Endometrium (tissue), 2 donors: ENCODE measurements at regions not wholly inside any gene's neighbourhood (a gene's known extent, or its start where the extent isn't known, plus 50 kb on each side); places are given as distances from the start of the nearest gene placed in this dataset.
"Not testable (repeated sequence)": the region's sequence is repeated elsewhere in the genome, so short reads cannot be mapped to it uniquely, and the experiment has no call there.

Experiments used
- FAIRE-seq: peaks from 2 replicates; lab custom pipeline; 2012; peaks lifted over from hg19 to GRCh38; lab: Jason Lieb, UNC
- donor health status: control.
- donor health status: control.

DNA sequence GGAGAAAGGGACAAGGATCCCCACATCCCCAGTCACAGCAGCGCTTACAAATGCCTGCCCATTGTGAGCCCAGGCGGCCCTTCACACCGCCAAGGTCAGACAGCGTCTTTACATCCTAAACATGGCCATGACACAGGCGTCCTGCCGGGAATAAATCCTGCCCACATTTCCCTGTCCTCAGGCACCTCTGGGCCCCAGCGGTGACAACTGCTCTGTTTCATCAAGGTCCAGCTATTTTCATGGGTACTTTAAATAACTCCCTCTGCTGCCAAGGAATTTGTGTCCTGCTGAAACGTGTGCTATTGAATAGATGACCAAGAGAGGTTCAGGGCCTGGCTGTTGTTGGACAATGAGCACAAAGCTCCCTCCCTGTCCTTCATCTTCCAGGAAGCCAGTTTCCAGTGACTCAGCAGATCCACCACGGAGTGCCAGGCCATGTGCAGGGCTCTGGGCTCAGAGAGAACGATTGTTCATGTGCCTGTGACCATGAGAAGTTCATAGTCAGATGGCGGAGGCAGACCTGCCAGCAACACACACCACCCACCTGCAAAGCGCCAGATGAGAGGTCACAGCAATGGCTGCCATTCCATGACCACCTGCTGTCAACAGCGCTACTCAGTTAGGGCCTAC, 195.8 kb downstream of the MATN1 start:
- FAIRE-seq: no peak

DNA sequence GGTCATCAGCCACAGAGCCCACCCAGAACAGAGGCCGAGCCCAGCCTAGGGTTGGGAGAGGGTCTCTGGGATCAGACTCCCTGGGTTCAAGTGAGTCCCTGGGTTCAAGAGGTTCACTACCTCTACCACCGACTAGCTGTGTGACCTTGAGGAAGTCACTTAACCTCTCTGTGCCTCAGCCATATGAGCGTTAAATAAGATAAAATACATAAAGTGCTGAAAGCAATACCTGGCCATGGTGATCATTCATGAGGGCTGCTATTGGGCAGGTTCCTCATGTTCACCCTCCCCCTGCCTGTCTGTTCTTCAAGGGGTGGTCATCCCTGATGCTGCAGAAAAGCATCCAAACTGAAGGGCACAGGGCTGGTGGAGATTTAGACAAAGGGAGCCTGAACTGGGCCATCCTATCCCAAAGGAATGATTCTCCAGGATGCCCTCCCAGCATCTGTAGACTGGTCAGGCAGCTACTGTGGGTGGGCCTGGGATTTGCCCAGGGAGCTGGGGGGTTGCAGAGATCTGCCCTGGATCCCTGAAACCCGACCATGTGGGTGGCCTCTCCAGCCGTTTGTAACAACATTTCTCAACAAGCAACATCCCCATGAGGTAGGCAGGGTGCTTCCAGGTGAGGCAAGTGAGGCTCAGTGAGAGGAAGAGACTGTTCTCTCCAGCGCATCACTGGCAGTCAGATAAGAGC, 196.6 kb downstream of the MATN1 start:
- FAIRE-seq: no peak

DNA sequence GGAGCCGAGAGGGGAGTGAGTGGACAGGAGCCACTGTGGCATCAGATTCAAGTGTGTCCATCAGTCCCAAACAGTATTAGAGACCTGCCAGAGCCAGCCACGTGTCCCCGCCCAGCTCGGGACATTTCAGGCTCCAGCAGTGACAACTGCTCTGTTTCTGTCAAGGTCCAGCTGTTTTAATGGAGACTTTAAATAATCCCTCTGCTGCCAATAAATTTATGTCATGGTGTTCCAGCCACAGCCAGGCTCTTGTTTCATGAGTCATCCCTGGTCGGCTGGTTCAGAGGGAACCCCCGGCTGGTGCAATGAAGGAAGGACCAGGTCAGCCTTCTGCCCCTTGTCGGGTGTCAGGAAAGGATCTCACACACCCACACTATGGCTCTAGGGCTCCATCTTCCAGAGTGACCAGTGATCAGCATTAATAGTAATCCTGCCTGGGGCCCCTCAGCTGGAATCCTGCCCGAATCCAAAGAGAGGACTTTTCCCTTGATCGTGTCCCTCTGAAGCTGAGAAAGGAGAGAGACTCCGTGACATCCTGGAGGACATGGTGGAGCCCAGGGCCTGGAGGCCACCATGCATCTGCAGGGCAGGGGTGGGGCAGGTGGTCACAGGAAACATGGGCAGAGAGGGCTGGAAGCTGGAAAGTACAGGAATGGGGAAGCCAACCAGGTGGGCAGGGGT, 197.3 kb downstream of the MATN1 start:
- FAIRE-seq: no peak

DNA sequence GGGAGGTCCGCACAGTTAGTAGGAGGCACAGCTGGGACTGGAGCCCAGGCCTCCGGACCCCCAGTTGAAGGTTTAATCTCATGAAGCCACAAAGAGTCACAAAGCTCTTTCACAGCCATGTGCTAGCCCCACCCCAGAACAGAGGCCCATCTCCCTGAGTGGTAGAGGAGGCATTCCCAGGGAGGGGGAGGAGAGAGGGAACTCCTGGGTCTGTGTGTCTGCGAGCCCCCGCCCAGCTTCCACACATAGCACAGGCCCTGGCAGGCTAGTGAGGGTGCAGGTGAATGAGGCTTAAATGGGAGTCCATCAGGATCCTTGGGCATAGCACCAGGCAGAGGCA, 197.8 kb downstream of the MATN1 start:
- FAIRE-seq: no peak

DNA sequence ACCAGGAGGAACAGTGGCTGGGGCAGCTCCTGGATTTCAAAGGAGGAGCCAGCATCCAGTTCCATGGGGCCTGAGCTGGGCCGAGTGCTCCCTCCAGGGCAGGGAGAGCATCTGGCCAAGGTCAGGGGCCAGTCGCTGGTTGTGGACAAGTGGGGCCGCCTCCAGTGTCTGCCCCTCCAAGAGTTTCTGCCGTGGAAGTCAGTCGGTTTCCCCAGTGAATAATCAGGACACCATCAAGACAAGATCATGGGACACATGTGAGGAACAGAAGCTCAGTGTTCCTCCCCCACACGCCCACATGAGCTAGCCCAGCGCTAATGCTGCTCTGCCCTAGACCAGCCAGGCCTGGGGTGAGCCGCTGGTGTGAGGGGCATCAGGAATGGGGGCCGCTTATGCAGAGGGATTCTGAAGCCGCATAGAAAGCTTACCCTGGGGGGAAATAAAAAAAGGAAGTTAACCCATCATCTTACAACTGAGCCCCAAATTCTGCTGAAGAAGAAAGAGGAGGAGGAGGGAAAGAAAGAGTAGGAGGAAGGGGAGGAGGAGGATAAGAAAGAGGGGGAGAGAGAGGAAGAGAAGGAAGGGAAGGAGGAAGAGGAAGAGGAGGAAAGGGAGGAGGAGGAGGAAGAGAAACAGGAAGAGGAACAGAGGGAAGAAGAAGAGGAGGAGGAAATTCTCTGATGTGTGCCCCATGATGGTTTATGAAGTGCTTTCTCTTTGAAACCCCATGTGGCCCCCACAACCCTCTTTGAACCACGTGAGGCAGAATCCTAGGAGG, 198.4 kb downstream of the MATN1 start:
- no peak for FAIRE-seq

DNA sequence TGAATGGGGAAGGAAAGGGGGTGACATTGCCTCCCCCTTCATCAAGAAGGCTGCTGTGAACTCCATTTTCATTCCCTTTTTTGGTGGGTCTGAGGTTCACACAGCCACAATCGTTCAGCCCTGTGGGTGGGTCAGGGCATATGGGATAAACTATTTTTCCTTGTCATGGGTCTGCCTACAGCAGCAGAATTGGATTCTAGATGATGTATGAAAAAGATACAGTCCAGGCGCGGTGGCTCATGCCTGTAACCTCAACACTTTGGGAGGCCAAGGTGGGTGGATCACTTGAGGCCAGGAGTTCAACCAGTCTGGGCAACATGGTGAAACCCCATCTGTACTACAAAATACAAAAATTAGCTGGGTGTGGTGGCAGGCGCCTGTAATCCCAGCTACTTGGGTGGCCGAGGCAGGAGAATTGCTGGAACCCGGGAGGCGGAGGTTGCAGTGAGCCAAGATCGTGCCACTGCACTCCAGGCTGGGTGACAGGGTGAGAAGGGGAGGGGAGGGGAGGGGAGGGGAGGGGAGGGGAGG, 199.3 kb downstream of the MATN1 start:
- not testable (repeated sequence) for FAIRE-seq

DNA sequence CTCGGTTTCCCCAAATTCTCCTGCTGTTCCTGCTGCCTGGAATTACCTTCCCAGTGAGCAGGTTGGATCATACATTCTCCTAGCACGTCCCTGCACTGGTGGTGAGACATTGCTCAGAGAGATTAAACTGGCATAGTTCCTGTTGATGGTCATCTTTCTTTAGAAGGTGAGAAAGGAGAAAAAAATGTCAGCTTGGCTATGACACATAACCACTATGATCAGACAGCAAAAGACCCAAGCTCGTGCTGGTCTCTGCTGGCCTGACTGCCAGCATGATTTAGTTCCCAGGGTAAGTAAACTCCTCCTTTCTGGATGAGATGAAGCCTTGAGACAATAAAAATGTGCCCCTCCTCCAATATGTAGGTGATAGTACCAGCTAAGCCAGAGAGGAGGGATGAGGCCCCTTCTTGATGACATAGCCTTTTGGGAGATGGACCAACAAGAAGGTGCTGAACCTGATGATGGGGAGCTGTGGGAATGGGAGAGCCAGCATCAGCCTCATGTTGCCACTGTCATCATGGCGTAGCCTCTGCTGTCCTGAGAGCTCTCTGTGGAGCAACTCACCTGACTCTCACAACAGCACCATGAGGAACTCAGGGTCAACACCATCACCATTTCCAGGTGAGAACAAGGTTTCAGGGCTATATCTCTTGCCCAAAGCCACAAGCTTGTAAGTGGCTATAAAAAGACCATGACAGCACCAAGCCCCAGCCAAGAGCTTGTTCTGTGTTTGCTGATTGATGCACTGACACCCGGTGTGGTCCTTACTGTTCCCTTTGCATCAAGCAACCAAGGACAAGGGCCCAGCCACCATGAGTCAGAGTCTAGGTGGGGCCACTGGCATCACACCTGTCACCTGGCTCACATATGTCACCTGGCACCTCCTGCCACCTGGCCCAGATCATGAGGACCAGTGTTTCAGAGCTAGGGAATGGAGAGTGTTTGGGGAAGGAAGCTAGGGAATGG, 200.0 kb downstream of the MATN1 start:
- no peak for FAIRE-seq

DNA sequence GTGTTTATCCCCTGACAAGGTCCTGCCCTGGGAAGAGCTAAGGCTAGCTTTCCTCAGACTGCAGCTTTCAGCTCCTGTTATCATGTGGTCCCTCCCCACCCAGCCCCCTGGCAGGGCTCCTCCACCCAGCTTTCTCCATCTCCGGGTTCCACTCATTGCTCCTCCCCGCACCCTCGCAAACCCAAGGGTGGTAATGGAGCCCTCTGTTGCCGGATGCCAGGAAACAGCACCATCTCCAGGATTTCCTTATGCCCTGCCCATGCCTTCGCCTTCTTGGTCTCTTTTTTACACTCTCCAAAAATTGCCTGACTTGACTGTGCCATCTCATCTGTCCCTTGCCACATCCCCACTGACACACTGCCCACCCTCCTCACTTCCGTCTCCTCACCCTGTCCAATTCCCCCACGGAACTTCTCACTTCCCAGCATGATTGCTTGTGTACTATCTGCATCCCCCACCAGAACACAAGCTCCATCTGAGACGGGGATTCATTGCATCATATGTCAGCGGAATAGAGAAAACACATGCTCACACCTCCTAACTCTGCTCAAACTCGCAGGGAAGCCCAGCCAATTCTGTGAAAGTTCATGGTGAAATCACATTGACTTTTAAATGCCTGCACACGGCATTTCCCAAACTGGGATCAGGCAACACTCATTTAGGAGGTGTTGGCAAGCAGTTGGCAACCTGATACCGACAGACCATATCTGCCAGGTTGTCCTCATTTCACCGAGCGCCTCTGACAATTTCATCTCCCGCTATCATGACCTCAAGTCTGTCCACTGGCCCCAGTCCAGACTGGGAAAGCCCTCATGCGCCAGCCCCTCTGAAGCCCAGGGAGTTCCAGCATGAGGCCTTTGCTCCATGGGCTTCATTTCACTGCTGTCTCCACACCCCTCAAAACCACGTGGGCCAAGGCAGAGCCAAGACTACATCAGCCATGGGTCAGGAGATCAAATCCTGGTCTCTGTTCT, 201.1 kb downstream of the MATN1 start:
- FAIRE-seq: no peak

DNA sequence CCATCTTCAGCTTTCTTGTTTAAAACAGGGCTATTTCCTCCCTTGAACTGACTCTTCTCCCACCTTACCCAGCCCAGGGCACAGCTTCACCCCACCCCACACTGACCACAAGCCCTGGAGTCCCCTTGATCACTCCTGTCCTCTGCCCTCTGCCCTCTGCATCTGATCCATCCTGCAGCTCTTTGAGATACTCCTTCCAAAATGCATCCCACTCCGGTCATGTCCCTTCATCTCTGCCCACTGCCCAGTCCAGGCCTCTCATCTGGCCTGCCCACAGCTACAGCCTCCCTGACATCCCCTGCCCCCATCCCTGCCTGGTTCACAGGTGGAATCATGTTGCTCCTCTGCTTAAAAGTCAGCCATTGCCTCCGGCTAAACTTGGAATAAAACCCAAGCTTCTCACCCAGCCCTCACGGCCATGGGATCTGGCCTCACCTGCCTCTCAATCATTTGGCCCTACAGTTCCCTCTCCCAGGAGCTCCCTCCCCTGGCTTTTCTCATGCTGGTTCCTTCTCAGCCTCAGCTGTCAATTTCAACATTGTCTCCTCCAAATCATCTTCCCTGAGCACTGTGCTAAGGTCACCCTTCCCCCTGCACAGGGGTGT, 202.0 kb downstream of the MATN1 start:
- FAIRE-seq: no peak

DNA sequence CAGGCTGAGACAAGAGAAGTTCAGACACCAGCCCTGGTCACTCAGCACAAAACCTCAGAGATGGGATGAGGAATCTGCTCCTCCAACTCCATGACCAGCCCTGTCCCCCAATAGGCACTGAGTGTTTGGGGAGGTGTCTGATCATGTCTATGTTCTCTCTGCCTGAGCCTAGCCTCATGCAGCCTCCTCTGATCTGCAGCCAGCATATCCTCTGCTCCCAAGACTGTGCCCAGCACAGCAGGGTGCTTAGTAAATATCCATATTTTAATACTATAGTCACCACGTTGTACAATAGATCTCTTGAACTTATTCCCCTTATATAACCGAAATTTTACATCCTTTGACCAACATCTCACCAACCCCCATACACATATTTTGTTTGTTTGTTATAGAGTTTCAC, 202.9 kb downstream of the MATN1 start:
- FAIRE-seq: no peak

DNA sequence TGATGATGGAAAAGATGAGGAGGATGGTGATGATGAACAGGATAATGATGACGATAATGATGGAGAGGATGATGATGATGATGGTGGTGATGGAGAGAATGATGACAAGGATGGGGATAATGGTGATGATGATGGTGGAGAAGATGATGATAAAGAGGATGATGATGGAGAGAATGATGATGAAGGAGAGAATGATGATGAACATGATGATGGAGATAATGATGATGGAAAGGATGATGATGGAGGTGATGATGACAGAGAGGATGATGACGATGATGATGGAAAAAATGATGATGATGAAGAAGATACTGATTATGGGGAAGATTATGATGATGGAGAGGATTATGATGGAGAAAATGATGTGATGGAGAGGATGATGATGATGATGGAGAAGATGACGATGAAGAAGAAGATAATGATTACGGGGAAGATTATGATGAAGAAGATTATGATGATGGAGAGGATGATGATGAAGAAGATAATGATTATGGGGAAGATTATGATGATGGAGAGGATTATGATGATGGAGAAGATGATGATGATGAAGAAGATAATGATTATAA, 204.1 kb downstream of the MATN1 start:
- FAIRE-seq: no peak

DNA sequence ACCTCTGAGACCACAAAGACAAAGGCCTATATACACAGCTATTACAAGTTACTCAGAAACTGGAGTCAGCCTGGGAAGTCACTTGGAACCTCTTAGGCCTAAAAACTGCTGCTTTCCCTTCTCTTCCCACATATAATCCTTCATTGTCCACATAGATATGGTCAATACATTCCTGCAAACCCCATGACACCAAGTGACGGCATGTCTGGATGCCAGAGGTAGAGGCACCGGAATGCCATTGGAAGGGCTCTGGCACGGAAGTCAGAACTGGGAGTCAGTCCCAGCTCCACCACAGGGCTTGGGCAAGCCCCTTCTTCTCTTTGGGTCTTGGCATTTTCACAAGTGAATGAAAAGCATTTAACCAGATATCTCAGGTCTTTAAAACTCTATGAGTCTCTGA, 204.7 kb downstream of the MATN1 start:
- FAIRE-seq: no peak

DNA sequence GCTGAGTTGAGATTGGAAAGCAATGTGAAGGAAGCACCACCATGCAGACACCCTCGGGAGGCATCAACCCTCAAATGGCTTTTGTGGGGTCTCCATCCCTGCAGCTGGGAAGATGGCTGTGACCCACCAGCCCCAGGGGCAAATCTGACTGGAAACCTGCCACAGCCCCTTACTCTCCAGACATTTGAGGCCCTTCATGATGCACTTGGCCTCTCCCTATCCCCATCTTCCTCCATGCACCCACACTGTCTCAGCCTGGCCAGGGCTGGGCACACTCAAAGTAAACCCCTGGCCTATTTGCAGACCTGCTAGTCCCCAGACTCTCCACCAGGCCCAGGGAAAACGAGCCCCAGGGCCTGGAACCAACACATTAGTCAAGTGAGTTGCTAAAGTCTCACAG, 205.2 kb downstream of the MATN1 start:
- no peak for FAIRE-seq

DNA sequence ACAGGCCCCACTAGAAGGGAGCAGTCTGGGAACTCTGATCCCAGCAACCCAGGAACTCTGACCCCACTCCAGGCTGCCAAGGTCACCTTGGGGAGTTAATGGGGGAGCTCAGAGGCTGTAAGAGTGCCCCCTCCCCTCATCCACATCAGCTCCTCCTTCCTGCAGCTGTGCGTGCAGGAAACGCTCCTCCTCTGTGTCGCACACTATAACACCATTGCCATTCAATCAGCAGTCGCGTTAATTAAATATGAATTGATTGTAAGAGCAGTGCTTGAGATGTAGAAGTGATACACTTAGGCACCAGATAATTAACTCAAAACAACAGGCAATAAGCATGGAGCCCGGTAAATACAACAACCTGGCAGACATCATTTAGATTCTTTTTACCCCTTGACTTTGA, 205.7 kb downstream of the MATN1 start:
- not testable (repeated sequence) for FAIRE-seq

DNA sequence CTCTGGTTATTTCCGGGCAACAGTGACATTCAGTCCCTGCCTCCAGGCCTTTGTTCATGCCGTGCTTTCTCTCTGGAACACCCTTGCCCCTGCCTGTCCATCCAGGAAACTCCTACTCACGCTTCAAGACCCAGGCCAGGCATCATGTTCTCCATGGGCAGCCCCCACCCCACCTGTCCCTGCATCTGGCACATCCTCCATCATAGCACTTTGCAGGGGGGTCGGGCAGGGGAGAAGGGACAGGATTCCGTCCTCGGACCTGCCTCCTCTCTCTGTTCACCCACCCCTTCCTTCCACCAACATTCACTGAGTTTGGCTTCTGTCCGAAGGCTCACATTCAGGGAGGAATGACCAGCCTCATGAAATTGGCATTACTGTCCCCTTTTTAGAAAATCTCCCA, 206.1 kb downstream of the MATN1 start:
- not testable (repeated sequence) for FAIRE-seq

DNA sequence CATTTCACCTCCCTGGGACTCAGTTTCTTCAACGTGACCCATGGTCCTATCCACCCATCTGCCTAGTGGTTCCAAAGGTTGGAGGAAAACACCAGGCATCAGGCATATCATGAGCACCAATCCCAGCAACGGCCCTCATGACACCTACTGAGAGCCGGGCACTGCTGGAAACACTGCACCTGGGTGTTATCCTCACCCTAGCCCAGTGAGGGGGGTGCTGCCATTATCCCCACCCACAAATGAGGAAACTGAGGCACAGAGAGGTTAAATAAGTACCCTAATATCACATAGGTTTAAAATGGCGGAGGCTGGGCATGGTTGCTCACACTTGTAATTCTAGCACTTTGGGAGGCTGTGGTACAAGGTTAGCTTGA, 206.9 kb downstream of the MATN1 start:
- no peak for FAIRE-seq

DNA sequence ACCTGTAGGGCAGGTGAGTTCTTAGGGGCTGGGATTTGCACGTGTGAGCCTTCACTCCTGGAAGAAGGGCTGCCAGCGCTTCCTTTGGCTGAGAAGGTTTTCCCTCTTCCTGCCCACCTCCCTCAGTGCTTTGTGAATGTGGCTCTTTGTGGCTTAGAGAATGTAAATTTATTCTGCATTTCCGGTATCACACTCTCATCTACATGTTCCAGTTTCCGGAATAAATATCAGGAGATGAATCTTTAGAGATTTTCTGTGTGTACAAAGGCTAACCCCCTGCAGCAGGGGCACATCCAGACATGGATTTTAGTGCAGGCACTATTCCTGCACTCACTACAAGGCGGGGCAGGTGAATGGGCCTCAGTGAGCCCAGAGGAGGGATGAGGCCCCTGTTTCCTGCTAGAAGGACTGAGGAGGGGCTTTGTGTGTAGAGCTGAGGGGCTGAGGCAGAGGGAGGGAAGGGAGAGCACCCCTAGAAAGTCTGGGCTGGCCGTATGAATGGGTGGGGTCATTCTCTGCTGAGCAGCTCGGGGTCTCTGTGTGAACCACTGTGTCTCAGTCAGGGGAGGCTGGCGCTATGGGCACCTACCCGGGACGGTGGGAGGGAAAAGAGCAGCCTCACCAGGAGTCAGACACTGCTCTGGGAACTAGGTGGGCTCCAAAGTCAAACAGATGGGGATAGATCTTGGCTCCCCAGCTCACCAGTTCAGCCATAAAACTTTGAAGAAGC, 207.5 kb downstream of the MATN1 start:
- FAIRE-seq: no peak

DNA sequence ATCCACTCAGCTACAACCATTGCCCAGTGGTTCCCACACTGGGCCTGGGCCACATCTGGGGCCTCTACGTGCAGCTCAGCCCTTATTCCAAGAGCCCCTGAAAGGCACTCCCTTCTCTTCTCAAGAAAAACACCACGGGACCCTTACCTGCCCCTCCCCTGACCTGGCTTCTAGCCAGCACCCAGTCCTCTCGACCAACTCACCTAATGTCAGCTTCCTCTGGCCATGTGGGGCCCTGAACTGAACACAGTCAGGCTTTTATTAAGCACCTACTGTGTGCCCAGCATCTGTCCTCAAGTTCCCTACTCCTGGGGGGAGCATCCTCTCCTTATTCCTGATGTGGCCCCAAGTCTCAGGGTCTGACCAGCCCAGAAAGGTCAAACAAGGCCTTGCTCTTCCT, 208.4 kb downstream of the MATN1 start:
- no peak for FAIRE-seq

DNA sequence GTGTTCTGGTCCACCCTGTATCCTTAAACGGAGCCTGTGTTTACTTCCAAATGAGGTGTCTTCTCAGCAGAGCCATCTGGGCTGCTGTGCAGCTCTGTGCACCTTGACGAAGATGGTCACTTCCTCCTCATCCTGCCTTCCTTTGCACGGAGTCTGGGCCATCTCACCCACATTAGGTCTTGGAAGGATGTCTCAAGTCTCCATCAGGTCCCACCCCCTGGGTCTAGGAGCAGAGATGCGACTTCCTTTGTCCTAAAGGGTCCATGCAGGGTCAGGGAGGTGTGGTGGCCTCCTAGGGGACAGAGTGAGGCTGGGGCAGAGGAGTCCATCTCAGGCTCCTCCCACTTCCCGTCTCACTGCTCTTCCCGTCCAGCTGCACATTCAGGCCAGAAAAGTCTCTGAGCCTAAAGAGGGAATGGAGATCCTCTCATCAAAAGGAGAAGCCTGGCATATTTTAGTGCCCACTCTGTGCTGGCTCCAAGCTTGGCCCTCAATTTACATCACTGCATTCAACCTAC, 209.2 kb downstream of the MATN1 start:
- no peak for FAIRE-seq
